ENCODE measurements at regions not wholly inside any gene's neighbourhood (a gene's known extent, or its start where the extent isn't known, plus 50 kb on each side); places are given as distances from the start of the nearest gene placed in this dataset.

- no peak for DNase-seq
These were observed 99.0 kb upstream of the ZFP64 start for GRCh38 chr20:52290569-52290968.

- no peak for DNase-seq
These were observed 98.5 kb upstream of the ZFP64 start for GRCh38 chr20:52289956-52290565.

GRCh38 chr20:52280407-52280806, 88.8 kb upstream of the ZFP64 start:
- DNase-seq = no peak

GRCh38 chr20:52279706-52280105, 88.1 kb upstream of the ZFP64 start:
- no peak for DNase-seq

- DNase-seq = no peak
These were observed 83.7 kb upstream of the ZFP64 start for GRCh38 chr20:52275181-52275691.

GRCh38 chr20:52270696-52271095, 79.1 kb upstream of the ZFP64 start:
- no peak for DNase-seq

GRCh38 chr20:52270001-52270606, 78.5 kb upstream of the ZFP64 start:
- no peak for DNase-seq

GRCh38 chr20:52269321-52269720, 77.7 kb upstream of the ZFP64 start:
- DNase-seq = no peak

- DNase-seq = no peak
These were observed 76.7 kb upstream of the ZFP64 start for GRCh38 chr20:52268184-52268749.

- DNase-seq = no peak
These were observed 75.8 kb upstream of the ZFP64 start for GRCh38 chr20:52267418-52267817.

GRCh38 chr20:52263757-52264156, 72.2 kb upstream of the ZFP64 start:
- no peak for DNase-seq

GRCh38 chr20:52261792-52262191, 70.2 kb upstream of the ZFP64 start:
- no peak for DNase-seq

GRCh38 chr20:52259295-52259694, 67.7 kb upstream of the ZFP64 start:
- DNase-seq = no peak

- no peak for DNase-seq
These were observed 64.9 kb upstream of the ZFP64 start for GRCh38 chr20:52256454-52256853.

- no peak for DNase-seq
These were observed 61.1 kb upstream of the ZFP64 start for GRCh38 chr20:52252664-52253063.

- no peak for DNase-seq
These were observed 60.2 kb upstream of the ZFP64 start for GRCh38 chr20:52251827-52252226.

GRCh38 chr20:52251136-52251700, 59.6 kb upstream of the ZFP64 start:
- DNase-seq = no peak

GRCh38 chr20:52247548-52247947, 56.0 kb upstream of the ZFP64 start:
- DNase-seq = no peak

- DNase-seq = no peak
These were observed 54.8 kb upstream of the ZFP64 start for GRCh38 chr20:52246366-52246765.

- DNase-seq = no peak
These were observed 53.1 kb upstream of the ZFP64 start for GRCh38 chr20:52244702-52245101.

GRCh38 chr20:52242237-52243230, 51.0 kb upstream of the ZFP64 start:
- no peak for DNase-seq
